GM23338 (cell line): ENCODE measurements at regions not wholly inside any gene's neighbourhood (a gene's known extent, or its start where the extent isn't known, plus 50 kb on each side); places are given as distances from the start of the nearest gene placed in this dataset.

Source experiments
- ATAC-seq: fragments of 200-7000 bp; cut with Tn5 transposase; 3 replicates; pipeline ENCODE4 v1.9.1; 2020
- DNase-seq: peaks from one replicate; pipeline ENCODE4 v3.0.0-alpha.2; 2015; ENCODE audit warnings: low spot score
- H2AFZ ChIP-seq: fragments of 200-600 bp; sonication (generic); 2 replicates; pipeline ENCODE4 v1.8.0; 2016; ENCODE audit warnings: antibody characterized with exemption, mild to moderate bottlenecking, moderate library complexity
- H3F3A ChIP-seq: fragments of 200-600 bp; sonication (generic); replicated peaks from 2 replicates; pipeline ENCODE4 v1.8.0; 2017; ENCODE audit warnings: antibody characterized with exemption, mixed run types, low read depth
- H3K27ac ChIP-seq: fragments of 200-600 bp; sonication (generic); 2 replicates; pipeline ENCODE4 v1.6.1; 2016; ENCODE audit warnings: low read depth
- H3K27me3 ChIP-seq: fragments of 200-600 bp; sonication (generic); 2 replicates; pipeline ENCODE4 v1.8.0; 2016; ENCODE audit warnings: mild to moderate bottlenecking, mixed run types, moderate library complexity; ENCODE audit not compliant: insufficient read depth
- H3K36me3 ChIP-seq: fragments of 200-600 bp; sonication (generic); 2 replicates; pipeline ENCODE4 v1.8.0; 2016; ENCODE audit warnings: mild to moderate bottlenecking; ENCODE audit not compliant: insufficient read depth
- H3K4me1 ChIP-seq: fragments of 200-600 bp; sonication (generic); 2 replicates; pipeline ENCODE4 v1.8.0; 2016; ENCODE audit warnings: mild to moderate bottlenecking, moderate library complexity; ENCODE audit not compliant: insufficient read depth
- H3K4me2 ChIP-seq: fragments of 200-600 bp; sonication (generic); 2 replicates; pipeline ENCODE4 v1.7.1; 2017; ENCODE audit warnings: mixed run types
- H3K4me3 ChIP-seq: fragments of 200-600 bp; sonication (generic); 2 replicates; pipeline ENCODE4 v1.6.1; 2016; ENCODE audit warnings: mixed run types
- H3K79me2 ChIP-seq: fragments of 200-600 bp; sonication (generic); replicated peaks from 2 replicates; pipeline ENCODE4 v1.8.0; 2017; ENCODE audit warnings: mild to moderate bottlenecking; ENCODE audit not compliant: insufficient read depth
- H3K9me2 ChIP-seq: fragments of 200-600 bp; sonication (generic); 2 replicates; pipeline ENCODE4 v1.8.0; 2017; ENCODE audit not compliant: insufficient read depth
- H4K20me1 ChIP-seq: fragments of 200-600 bp; sonication (generic); replicated peaks from 2 replicates; pipeline ENCODE4 v1.8.0; 2017; ENCODE audit warnings: mild to moderate bottlenecking; ENCODE audit not compliant: insufficient read depth
- H3K27ac Mint-ChIP-seq: 2 replicates; pipeline ENCODE4 v1.8.0; 2020; ENCODE audit warnings: inconsistent platforms, mild to moderate bottlenecking, moderate library complexity, mixed read lengths
- H3K27me3 Mint-ChIP-seq: 3 replicates; pipeline ENCODE4 v1.8.0; 2022; ENCODE audit warnings: low read depth, mild to moderate bottlenecking, moderate library complexity, mixed read lengths, inconsistent platforms; ENCODE audit not compliant: insufficient read depth, poor library complexity
- H3K36me3 Mint-ChIP-seq: 3 replicates; pipeline ENCODE4 v1.8.0; 2021; ENCODE audit warnings: low read depth, mild to moderate bottlenecking, inconsistent platforms, moderate library complexity, mixed read lengths
- H3K4me1 Mint-ChIP-seq: 3 replicates; pipeline ENCODE4 v1.8.0; 2020; ENCODE audit warnings: mild to moderate bottlenecking, inconsistent platforms, mixed read lengths
- H3K4me3 Mint-ChIP-seq: 3 replicates; pipeline ENCODE4 v1.8.0; 2021; ENCODE audit warnings: moderate library complexity, mild to moderate bottlenecking, inconsistent platforms, mixed read lengths
- H3K9me3 Mint-ChIP-seq: 3 replicates; pipeline ENCODE4 v1.8.0; 2020; ENCODE audit warnings: moderate library complexity, mild to moderate bottlenecking, inconsistent platforms, mixed read lengths
- CREB1 ChIP-seq: fragments of 250-450 bp; sonication (Bioruptor Pico); IDR thresholded peaks from 2 replicates; pipeline ENCODE4 v1.5.0; 2020; ENCODE audit warnings: low read depth, mild to moderate bottlenecking, moderate library complexity
- EZH2 ChIP-seq: fragments of 200-600 bp; sonication (generic); IDR thresholded peaks from one replicate; pipeline ENCODE4 v1.8.0; 2017; ENCODE audit warnings: antibody characterized with exemption, mild to moderate bottlenecking, low read depth; ENCODE audit not compliant: unreplicated experiment
- EZH2phosphoT487 ChIP-seq: fragments of 200-600 bp; sonication (generic); IDR thresholded peaks from one replicate; pipeline ENCODE4 v1.8.1; 2018; ENCODE audit warnings: antibody characterized with exemption; ENCODE audit not compliant: unreplicated experiment
- JUNB ChIP-seq: IDR thresholded peaks from one replicate; pipeline ENCODE4 v1.6.1; 2016; ENCODE audit warnings: antibody characterized with exemption; ENCODE audit not compliant: unreplicated experiment
- NANOG ChIP-seq: IDR thresholded peaks from 2 replicates; pipeline ENCODE4 v1.6.1; 2016; ENCODE audit warnings: antibody characterized with exemption, borderline replicate concordance
- POLR2AphosphoS5 ChIP-seq: IDR thresholded peaks from 2 replicates; pipeline ENCODE4 v1.6.1; 2016; ENCODE audit warnings: antibody characterized with exemption, low read depth
- STAT1 ChIP-seq: IDR thresholded peaks from one replicate; pipeline ENCODE4 v1.6.1; 2016; ENCODE audit warnings: antibody characterized with exemption; ENCODE audit not compliant: unreplicated experiment
- ZNF114 ChIP-seq: fragments of 250-450 bp; sonication (Bioruptor Pico); IDR thresholded peaks from 2 replicates; pipeline ENCODE4 v1.5.0; 2020; ENCODE audit warnings: mild to moderate bottlenecking, moderate library complexity
- ZNF331 ChIP-seq: fragments of 250-450 bp; sonication (Bioruptor Pico); IDR thresholded peaks from 2 replicates; pipeline ENCODE4 v1.5.0; 2020; ENCODE audit warnings: low read depth, mild to moderate bottlenecking, moderate library complexity
- TF ChIP-seq, protein P1 (sequence below): IDR thresholded peaks from one replicate; pipeline ENCODE4 v1.6.1; 2018; ENCODE audit warnings: antibody characterized with exemption; ENCODE audit not compliant: unreplicated experiment
- TF ChIP-seq, protein P2 (sequence below): IDR thresholded peaks from 2 replicates; pipeline ENCODE4 v1.6.1; 2016; ENCODE audit warnings: antibody characterized with exemption
- TF ChIP-seq, protein P3 (sequence below), 2 experiments: fragments of 200-600 bp in 1 of 2; sonication (generic) in 1 of 2; conservative IDR thresholded peaks; 2 replicates each; pipeline versions ENCODE4 v1.5.1 to v1.6.1; 2016 to 2017; ENCODE audit warnings: antibody characterized with exemption in 2 of 2, low read depth in 2 of 2, mild to moderate bottlenecking in 2 of 2, moderate library complexity in 1 of 2
- TF ChIP-seq, protein P4 (sequence below): fragments of 250-450 bp; sonication (Bioruptor Pico); IDR thresholded peaks from 2 replicates; pipeline ENCODE4 v1.5.0; 2020; ENCODE audit warnings: mild to moderate bottlenecking, moderate library complexity

DNA sequence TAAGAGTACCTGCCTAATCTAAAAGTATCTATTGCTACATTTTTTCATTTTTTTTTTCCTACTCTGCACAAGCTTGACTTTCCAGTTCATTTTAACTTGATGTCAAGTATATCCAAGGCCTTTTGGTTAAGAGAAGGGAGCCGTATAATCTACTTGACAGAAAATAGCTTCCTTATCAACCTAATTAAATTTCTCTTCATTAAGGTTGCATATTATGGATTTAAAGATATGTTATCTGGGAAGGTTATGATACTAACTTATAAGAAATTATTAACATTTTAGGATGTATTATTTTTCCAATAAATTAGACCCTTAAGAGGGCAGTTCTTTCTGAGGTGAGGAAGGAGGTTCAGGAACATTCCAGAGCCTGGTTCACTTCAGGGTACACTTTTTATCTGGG is 83.1 kb upstream of the SGIP1 start:
- no peaks in the 10 kb centered on the region for H3F3A ChIP-seq
- no peaks in the 10 kb centered on the region for H4K20me1 ChIP-seq
- H3K4me1 ChIP-seq: peaks cover 2% of the 10 kb centered on the region; the same call in 1 of the 2 replicates
- no peak for ATAC-seq
- H3K4me3 Mint-ChIP-seq: no peak overlapping the region
- H3K79me2 ChIP-seq: no peaks in the 10 kb centered on the region
- no peaks in the 10 kb centered on the region for H3K27me3 ChIP-seq
- no peaks in the 10 kb centered on the region for H3K27me3 Mint-ChIP-seq
- TF ChIP-seq POLR2AphosphoS5: no peak
- TF ChIP-seq, protein P1, sequence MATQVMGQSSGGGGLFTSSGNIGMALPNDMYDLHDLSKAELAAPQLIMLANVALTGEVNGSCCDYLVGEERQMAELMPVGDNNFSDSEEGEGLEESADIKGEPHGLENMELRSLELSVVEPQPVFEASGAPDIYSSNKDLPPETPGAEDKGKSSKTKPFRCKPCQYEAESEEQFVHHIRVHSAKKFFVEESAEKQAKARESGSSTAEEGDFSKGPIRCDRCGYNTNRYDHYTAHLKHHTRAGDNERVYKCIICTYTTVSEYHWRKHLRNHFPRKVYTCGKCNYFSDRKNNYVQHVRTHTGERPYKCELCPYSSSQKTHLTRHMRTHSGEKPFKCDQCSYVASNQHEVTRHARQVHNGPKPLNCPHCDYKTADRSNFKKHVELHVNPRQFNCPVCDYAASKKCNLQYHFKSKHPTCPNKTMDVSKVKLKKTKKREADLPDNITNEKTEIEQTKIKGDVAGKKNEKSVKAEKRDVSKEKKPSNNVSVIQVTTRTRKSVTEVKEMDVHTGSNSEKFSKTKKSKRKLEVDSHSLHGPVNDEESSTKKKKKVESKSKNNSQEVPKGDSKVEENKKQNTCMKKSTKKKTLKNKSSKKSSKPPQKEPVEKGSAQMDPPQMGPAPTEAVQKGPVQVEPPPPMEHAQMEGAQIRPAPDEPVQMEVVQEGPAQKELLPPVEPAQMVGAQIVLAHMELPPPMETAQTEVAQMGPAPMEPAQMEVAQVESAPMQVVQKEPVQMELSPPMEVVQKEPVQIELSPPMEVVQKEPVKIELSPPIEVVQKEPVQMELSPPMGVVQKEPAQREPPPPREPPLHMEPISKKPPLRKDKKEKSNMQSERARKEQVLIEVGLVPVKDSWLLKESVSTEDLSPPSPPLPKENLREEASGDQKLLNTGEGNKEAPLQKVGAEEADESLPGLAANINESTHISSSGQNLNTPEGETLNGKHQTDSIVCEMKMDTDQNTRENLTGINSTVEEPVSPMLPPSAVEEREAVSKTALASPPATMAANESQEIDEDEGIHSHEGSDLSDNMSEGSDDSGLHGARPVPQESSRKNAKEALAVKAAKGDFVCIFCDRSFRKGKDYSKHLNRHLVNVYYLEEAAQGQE: no peak
- TF ChIP-seq, protein P2, sequence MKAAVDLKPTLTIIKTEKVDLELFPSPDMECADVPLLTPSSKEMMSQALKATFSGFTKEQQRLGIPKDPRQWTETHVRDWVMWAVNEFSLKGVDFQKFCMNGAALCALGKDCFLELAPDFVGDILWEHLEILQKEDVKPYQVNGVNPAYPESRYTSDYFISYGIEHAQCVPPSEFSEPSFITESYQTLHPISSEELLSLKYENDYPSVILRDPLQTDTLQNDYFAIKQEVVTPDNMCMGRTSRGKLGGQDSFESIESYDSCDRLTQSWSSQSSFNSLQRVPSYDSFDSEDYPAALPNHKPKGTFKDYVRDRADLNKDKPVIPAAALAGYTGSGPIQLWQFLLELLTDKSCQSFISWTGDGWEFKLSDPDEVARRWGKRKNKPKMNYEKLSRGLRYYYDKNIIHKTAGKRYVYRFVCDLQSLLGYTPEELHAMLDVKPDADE: no peak
- TF ChIP-seq NANOG: no peak
- TF ChIP-seq, protein P3, sequence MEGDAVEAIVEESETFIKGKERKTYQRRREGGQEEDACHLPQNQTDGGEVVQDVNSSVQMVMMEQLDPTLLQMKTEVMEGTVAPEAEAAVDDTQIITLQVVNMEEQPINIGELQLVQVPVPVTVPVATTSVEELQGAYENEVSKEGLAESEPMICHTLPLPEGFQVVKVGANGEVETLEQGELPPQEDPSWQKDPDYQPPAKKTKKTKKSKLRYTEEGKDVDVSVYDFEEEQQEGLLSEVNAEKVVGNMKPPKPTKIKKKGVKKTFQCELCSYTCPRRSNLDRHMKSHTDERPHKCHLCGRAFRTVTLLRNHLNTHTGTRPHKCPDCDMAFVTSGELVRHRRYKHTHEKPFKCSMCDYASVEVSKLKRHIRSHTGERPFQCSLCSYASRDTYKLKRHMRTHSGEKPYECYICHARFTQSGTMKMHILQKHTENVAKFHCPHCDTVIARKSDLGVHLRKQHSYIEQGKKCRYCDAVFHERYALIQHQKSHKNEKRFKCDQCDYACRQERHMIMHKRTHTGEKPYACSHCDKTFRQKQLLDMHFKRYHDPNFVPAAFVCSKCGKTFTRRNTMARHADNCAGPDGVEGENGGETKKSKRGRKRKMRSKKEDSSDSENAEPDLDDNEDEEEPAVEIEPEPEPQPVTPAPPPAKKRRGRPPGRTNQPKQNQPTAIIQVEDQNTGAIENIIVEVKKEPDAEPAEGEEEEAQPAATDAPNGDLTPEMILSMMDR (conservative IDR thresholded peaks at IDR 0.05; ENCODE audit: low read depth in 2 of 2): no peak
- TF ChIP-seq STAT1: no peak
- TF ChIP-seq ZNF331 (CRISPR knock-in tag): no peak
- no peak for TF ChIP-seq ZNF114 (CRISPR knock-in tag)
- no peak for TF ChIP-seq CREB1 (CRISPR knock-in tag)
- TF ChIP-seq JUNB: no peak
- no peak for TF ChIP-seq EZH2phosphoT487
- TF ChIP-seq, protein P4, sequence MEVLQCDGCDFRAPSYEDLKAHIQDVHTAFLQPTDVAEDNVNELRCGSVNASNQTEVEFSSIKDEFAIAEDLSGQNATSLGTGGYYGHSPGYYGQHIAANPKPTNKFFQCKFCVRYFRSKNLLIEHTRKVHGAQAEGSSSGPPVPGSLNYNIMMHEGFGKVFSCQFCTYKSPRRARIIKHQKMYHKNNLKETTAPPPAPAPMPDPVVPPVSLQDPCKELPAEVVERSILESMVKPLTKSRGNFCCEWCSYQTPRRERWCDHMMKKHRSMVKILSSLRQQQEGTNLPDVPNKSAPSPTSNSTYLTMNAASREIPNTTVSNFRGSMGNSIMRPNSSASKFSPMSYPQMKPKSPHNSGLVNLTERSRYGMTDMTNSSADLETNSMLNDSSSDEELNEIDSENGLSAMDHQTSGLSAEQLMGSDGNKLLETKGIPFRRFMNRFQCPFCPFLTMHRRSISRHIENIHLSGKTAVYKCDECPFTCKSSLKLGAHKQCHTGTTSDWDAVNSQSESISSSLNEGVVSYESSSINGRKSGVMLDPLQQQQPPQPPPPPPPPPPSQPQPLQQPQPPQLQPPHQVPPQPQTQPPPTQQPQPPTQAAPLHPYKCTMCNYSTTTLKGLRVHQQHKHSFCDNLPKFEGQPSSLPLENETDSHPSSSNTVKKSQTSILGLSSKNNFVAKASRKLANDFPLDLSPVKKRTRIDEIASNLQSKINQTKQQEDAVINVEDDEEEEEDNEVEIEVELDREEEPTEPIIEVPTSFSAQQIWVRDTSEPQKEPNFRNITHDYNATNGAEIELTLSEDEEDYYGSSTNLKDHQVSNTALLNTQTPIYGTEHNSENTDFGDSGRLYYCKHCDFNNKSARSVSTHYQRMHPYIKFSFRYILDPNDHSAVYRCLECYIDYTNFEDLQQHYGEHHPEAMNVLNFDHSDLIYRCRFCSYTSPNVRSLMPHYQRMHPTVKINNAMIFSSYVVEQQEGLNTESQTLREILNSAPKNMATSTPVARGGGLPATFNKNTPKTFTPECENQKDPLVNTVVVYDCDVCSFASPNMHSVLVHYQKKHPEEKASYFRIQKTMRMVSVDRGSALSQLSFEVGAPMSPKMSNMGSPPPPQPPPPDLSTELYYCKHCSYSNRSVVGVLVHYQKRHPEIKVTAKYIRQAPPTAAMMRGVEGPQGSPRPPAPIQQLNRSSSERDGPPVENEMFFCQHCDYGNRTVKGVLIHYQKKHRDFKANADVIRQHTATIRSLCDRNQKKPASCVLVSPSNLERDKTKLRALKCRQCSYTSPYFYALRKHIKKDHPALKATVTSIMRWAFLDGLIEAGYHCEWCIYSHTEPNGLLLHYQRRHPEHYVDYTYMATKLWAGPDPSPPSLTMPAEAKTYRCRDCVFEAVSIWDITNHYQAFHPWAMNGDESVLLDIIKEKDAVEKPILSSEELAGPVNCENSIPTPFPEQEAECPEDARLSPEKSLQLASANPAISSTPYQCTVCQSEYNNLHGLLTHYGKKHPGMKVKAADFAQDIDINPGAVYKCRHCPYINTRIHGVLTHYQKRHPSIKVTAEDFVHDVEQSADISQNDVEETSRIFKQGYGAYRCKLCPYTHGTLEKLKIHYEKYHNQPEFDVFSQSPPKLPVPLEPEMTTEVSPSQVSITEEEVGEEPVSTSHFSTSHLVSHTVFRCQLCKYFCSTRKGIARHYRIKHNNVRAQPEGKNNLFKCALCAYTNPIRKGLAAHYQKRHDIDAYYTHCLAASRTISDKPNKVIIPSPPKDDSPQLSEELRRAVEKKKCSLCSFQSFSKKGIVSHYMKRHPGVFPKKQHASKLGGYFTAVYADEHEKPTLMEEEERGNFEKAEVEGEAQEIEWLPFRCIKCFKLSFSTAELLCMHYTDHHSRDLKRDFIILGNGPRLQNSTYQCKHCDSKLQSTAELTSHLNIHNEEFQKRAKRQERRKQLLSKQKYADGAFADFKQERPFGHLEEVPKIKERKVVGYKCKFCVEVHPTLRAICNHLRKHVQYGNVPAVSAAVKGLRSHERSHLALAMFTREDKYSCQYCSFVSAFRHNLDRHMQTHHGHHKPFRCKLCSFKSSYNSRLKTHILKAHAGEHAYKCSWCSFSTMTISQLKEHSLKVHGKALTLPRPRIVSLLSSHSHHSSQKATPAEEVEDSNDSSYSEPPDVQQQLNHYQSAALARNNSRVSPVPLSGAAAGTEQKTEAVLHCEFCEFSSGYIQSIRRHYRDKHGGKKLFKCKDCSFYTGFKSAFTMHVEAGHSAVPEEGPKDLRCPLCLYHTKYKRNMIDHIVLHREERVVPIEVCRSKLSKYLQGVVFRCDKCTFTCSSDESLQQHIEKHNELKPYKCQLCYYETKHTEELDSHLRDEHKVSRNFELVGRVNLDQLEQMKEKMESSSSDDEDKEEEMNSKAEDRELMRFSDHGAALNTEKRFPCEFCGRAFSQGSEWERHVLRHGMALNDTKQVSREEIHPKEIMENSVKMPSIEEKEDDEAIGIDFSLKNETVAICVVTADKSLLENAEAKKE (CRISPR knock-in tag): no peak
- TF ChIP-seq EZH2: no peak
- H3K36me3 ChIP-seq: no peaks in the 10 kb centered on the region
- H3K36me3 Mint-ChIP-seq: no peaks in the 10 kb centered on the region
- no peak overlapping the region for H3K4me2 ChIP-seq
- H2AFZ ChIP-seq: no peak overlapping the region
- no peak overlapping the region for H3K27ac Mint-ChIP-seq
- no peaks in the 10 kb centered on the region for H3K9me3 Mint-ChIP-seq
- H3K4me3 ChIP-seq: no peak overlapping the region
- no peak for DNase-seq
- H3K27ac ChIP-seq: no peak overlapping the region
- H3K4me1 Mint-ChIP-seq: peaks cover 5% of the 10 kb centered on the region
- no peaks in the 10 kb centered on the region for H3K9me2 ChIP-seq
